ENCODE measurements at regions not wholly inside any gene's neighbourhood (a gene's known extent, or its start where the extent isn't known, plus 50 kb on each side); places are given as distances from the start of the nearest gene placed in this dataset.
"Not testable (repeated sequence)": the region's sequence is repeated elsewhere in the genome, so short reads cannot be mapped to it uniquely, and the experiment has no call there.

DNA sequence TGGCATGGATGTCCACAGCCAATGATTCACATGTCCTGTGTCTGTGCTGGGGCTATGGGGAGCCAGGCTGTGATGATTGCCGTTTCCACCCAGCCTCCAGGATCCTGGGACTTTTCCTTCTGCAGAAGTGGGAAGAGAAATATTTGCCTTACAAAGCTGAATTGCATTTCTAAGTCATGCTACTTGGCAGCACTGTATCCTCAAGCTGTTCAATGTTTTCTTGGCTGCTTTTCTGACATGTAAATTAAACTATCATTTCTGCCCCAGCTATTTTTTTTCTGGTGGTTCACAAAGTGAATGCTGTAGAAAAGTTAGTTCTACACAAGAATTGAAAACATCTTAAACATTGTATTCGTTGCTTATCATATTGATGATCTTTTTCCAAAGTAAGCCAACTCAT, 51.9 kb upstream of the TCERG1L start:
- TF ChIP-seq POLR2A (IDR thresholded peaks at IDR 0.05) = no peak
- no peak for TF ChIP-seq CTCF (IDR thresholded peaks at IDR 0.05)
- no peaks in the 10 kb centered on the region for H3K27me3 ChIP-seq
- intact Hi-C loops (cut with DNase I; ENCODE audit: low total_unique reads) = no loop called here
- no peaks in the 10 kb centered on the region for H3K36me3 ChIP-seq
- H3K4me1 ChIP-seq = no peaks in the 10 kb centered on the region
- no peak overlapping the region for H3K4me3 ChIP-seq
- no peak overlapping the region for H3K27ac ChIP-seq
- DNase-seq = no peak
- peaks cover 0 to 2% of the 10 kb centered on the region in 2 donors for H3K9me3 ChIP-seq

GRCh38 chr10:131371571-131371970, 60.0 kb upstream of the TCERG1L start:
- Histone ChIP-seq H3K36me3 (no peaks in the 10 kb centered on the region), H3K27ac (no peak overlapping the region), H3K4me3 (no peak overlapping the region), H3K9me3 (peaks cover 0 to 2% of the 10 kb centered on the region in 2 donors), H3K27me3 (no peaks in the 10 kb centered on the region), H3K4me1 (no peaks in the 10 kb centered on the region)
- no peak for DNase-seq
- intact Hi-C loops (cut with DNase I; ENCODE audit: low total_unique reads) = no loop called here
- no peak for TF ChIP-seq POLR2A (IDR thresholded peaks at IDR 0.05)
- TF ChIP-seq CTCF (IDR thresholded peaks at IDR 0.05) = no peak

GRCh38 chr10:131381576-131381975, 70.1 kb upstream of the TCERG1L start:
- Histone ChIP-seq H3K4me3 (no peak overlapping the region), H3K4me1 (no peaks in the 10 kb centered on the region), H3K36me3 (no peaks in the 10 kb centered on the region), H3K27me3 (no peaks in the 10 kb centered on the region), H3K9me3 (no peaks in the 10 kb centered on the region), H3K27ac (no peak overlapping the region)
- DNase-seq = no peak
- TF ChIP-seq POLR2A (IDR thresholded peaks at IDR 0.05) = no peak
- no peak for TF ChIP-seq CTCF (IDR thresholded peaks at IDR 0.05)
- intact Hi-C loops (cut with DNase I; ENCODE audit: low total_unique reads) = no loop called here

DNA sequence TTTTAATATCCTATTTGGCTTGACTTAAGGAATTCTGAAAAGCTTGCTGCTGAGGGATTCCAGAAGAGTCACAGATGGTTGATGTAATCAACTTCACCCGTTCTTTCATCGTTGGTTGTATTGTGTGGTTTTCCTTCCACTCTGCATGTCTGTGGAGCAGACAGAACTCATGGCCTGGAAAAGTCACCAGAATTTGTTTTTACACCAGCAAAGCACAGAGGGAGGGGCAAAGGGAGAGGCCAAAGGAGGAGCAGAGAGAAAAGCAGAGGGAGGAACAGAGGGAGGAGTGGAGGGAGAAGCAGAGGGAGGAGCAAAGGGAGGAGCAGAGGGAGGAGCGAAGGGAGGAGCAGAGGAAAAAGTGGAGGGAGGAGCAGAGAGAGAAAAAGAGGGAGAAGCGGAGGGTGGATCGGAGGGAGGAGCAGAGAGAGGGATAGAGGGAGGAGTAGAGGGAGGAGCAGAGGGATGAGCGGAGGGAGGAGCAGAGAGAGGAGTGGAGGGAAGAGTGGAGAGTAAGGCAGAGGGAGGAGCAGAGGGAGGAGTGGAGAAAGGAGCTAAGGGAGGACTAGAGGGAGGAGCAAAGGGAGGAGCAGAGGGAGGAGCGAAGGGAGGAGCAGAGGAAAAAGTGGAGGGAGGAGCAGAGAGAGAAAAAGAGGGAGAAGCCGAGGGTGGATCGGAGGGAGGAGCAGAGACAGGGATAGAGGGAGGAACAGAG, 73.8 kb upstream of the TCERG1L start:
- H3K27ac ChIP-seq; intact Hi-C loops (cut with DNase I; ENCODE audit: low total_unique reads); H3K36me3 ChIP-seq; H3K4me3 ChIP-seq; H3K27me3 ChIP-seq; H3K9me3 ChIP-seq; H3K4me1 ChIP-seq; DNase-seq: not testable (repeated sequence)

DNA sequence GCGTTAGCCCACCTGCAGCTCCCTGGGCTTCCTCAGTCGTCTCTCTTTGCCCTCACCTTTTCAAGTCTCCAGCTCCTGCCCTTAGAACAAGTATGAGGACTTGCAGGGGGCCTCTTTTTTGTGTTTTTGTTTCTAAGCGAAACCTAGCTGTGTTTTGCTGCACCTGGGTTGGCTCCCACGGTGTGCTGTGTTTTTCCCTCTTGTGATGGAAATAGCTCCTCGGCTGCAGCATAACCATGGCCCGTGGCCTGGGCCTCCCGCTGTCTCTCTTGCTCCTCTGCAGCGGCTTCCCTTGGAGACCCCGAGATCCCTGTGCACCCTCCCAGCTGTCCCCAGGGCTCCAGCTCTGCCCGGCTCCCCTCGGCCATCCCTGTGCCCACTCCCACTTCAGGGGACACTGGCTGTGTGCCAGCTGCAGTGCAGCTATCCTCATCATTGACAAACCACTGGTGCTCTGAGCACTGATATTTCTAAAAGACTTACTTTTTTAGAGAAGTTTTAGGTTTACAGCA, 75.6 kb upstream of the TCERG1L start:
- H3K36me3 ChIP-seq = no peaks in the 10 kb centered on the region
- H3K4me3 ChIP-seq = no peak overlapping the region
- no peak overlapping the region for H3K27ac ChIP-seq
- no peaks in the 10 kb centered on the region for H3K27me3 ChIP-seq
- no peak for DNase-seq
- intact Hi-C loops (cut with DNase I; ENCODE audit: low total_unique reads) = no loop called here
- no peaks in the 10 kb centered on the region for H3K9me3 ChIP-seq
- H3K4me1 ChIP-seq = no peaks in the 10 kb centered on the region
- TF ChIP-seq CTCF (IDR thresholded peaks at IDR 0.05) (no peak), POLR2A (IDR thresholded peaks at IDR 0.05) (no peak)

Data from uterus (tissue), 3 donors.